Left ventricle myocardium inferior (tissue), 1 donor: ENCODE measurements at regions not wholly inside any gene's neighbourhood (a gene's known extent, or its start where the extent isn't known, plus 50 kb on each side); places are given as distances from the start of the nearest gene placed in this dataset.

Experiments used
- DNase-seq: peaks from one replicate; pipeline ENCODE4 v3.0.0-alpha.2; 2020
- H3K27ac ChIP-seq: fragments of 200-600 bp; replicated peaks from 2 replicates; pipeline ENCODE4 v1.8.0; 2021
- H3K27me3 ChIP-seq: fragments of 200-600 bp; 2 replicates; pipeline ENCODE4 v1.8.0; 2021; ENCODE audit warnings: low read depth
- H3K36me3 ChIP-seq: fragments of 200-600 bp; 2 replicates; pipeline ENCODE4 v1.8.0; 2021
- H3K4me1 ChIP-seq: fragments of 200-600 bp; 2 replicates; pipeline ENCODE4 v1.8.0; 2021
- H3K4me3 ChIP-seq: fragments of 200-600 bp; 2 replicates; pipeline ENCODE4 v1.8.0; 2021; ENCODE audit warnings: mild to moderate bottlenecking, moderate library complexity
- H3K9me3 ChIP-seq: fragments of 200-600 bp; replicated peaks from 2 replicates; pipeline ENCODE4 v1.8.0; 2021
- CTCF ChIP-seq: fragments of 200-600 bp; IDR thresholded peaks from 2 replicates; pipeline ENCODE4 v1.8.0; 2021; ENCODE audit warnings: antibody characterized with exemption, mild to moderate bottlenecking, borderline replicate concordance
- intact Hi-C: fragments of 100-400 bp; cut with micrococcal nuclease; formaldehyde crosslinking; loops from one replicate; pipeline ENCODE4 v1.11.0; 2022
- donor health status: DM: no; HTN: yes; CAD: no; lungs with severe emphysema.

- Histone ChIP-seq H3K27me3 (no peaks in the 10 kb centered on the region), H3K9me3 (no peaks in the 10 kb centered on the region), H3K4me1 (peaks cover 61% of the 10 kb centered on the region), H3K27ac (peak overlapping the region; percentile 47), H3K36me3 (no peaks in the 10 kb centered on the region), H3K4me3 (no peak overlapping the region)
- DNase-seq: no peak
- no peak for TF ChIP-seq CTCF
- intact Hi-C loops: no loop called here
Measured at GRCh38 chr9:89806371-89807100, 201.7 kb downstream of the GADD45G start.

DNA sequence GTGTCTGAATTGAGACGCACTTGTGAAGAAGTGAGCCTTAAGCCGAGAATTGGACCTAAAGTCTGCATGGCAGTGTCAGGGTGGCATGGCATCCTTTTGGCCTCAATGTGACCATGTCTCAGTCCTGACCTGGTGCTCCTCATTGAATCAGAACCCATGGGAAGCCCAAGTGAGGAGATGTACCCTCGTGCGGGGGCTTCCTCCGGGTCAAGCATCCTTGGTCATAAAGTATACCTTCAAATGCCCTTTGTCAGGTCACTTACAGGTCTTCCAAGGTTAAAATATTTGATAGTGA lies 202.2 kb downstream of the GADD45G start:
- intact Hi-C loops: no loop called here
- no peak for DNase-seq
- H3K4me1 ChIP-seq: peaks cover 56% of the 10 kb centered on the region
- no peaks in the 10 kb centered on the region for H3K27me3 ChIP-seq
- no peaks in the 10 kb centered on the region for H3K36me3 ChIP-seq
- no peak overlapping the region for H3K27ac ChIP-seq
- no peak overlapping the region for H3K4me3 ChIP-seq
- no peak for TF ChIP-seq CTCF
- no peaks in the 10 kb centered on the region for H3K9me3 ChIP-seq

DNA sequence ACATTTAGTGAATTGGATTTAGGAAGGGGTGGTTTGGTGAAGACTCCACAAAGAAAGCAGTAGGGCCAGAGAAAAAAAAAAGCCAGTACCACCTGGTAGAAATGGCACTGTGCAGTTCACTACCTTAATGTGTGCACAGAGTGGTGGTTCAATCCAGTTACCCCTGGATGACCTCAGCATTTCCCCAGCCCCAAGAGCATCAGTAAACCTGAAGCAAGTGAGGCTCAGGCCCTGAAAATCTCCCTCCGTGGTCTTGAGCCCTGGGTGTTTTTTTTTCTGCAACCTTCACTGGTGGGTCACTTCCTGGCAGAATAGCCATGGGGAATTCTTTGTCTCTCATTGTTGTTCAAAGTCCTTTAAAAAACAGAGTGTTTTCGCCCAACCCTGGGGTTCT lies 202.9 kb downstream of the GADD45G start:
- intact Hi-C loops: no loop called here
- Histone ChIP-seq H3K36me3 (no peaks in the 10 kb centered on the region), H3K4me3 (no peak overlapping the region), H3K9me3 (no peaks in the 10 kb centered on the region), H3K4me1 (peaks cover 49% of the 10 kb centered on the region), H3K27ac (no peak overlapping the region), H3K27me3 (no peaks in the 10 kb centered on the region)
- TF ChIP-seq CTCF: no peak
- no peak for DNase-seq

DNA sequence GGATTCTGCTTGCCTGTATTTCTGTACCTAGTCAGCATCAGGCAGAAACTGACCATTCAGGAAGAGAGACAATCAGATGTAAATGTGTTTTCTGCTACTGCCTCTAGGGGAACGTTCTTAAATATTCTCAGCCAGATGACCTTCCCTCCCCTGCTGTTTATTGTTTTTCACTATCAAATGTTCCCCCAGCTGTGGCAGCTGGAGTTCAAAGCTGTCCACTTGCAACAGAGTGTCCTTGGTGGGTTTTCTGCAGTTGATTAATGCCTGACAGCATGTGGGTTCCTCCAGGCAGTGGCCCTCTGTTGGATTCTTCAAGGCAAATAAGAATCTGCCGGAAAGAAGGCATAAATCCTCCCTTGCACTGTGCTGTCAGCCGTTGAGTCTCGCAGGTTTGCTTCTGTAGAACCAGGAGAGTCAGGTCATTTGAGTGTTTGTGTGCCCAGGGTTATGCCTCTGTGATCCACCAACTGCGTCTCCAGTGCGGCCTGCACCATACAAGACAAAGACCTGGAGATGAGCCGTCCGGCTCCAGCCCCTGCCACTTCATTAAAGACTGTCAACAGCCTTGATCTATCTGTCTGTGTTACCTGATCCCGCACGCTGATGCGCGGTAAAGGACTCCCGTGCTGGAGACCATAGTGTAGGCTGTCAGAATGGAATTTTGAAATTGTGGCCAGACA lies 203.4 kb downstream of the GADD45G start:
- Histone ChIP-seq H3K36me3 (no peaks in the 10 kb centered on the region), H3K27ac (no peak overlapping the region), H3K9me3 (no peaks in the 10 kb centered on the region), H3K4me3 (no peak overlapping the region), H3K27me3 (no peaks in the 10 kb centered on the region), H3K4me1 (peaks cover 44% of the 10 kb centered on the region)
- TF ChIP-seq CTCF: peak; percentile 28
- intact Hi-C loops: no loop called here
- no peak for DNase-seq

- intact Hi-C loops: no loop called here
- H3K27me3 ChIP-seq: no peaks in the 10 kb centered on the region
- peaks cover 39% of the 10 kb centered on the region for H3K4me1 ChIP-seq
- no peak for TF ChIP-seq CTCF
- no peak for DNase-seq
- no peak overlapping the region for H3K4me3 ChIP-seq
- no peaks in the 10 kb centered on the region for H3K36me3 ChIP-seq
- no peaks in the 10 kb centered on the region for H3K9me3 ChIP-seq
- no peak overlapping the region for H3K27ac ChIP-seq
Measured at GRCh38 chr9:89808756-89809181, 204.0 kb downstream of the GADD45G start.
